Sigmoid colon (tissue), 6 donors: ENCODE measurements at regions not wholly inside any gene's neighbourhood (a gene's known extent, or its start where the extent isn't known, plus 50 kb on each side); places are given as distances from the start of the nearest gene placed in this dataset.

Source experiments
- DNase-seq: peaks from one replicate; pipeline ENCODE4 v3.0.0-alpha.2; 2019
- H3K27ac ChIP-seq, 4 donors: fragments of 200-600 bp; sonication (generic); one replicate each; pipeline ENCODE4 v1.5.1; 2016 to 2019; ENCODE audit warnings: mild to moderate bottlenecking in 1 of 4
- H3K27me3 ChIP-seq, 3 donors: fragments of 200-600 bp; sonication (generic); one replicate each; pipeline ENCODE4 v1.5.1; 2019; ENCODE audit warnings: mild to moderate bottlenecking in 1 of 3
- H3K36me3 ChIP-seq, 4 donors: fragments of 200-600 bp; sonication (generic); one replicate each; pipeline ENCODE4 v1.5.1; 2016 to 2019
- H3K4me1 ChIP-seq, 4 donors: fragments of 200-600 bp; sonication (generic); one replicate each; pipeline ENCODE4 v1.5.1; 2017 to 2019
- H3K4me3 ChIP-seq, 4 donors: fragments of 200-600 bp; sonication (generic); one replicate each; pipeline ENCODE4 v1.5.1; 2017 to 2019; ENCODE audit warnings: mild to moderate bottlenecking in 2 of 4, moderate library complexity in 1 of 4
- H3K9me3 ChIP-seq, 4 donors: fragments of 200-600 bp in 3 of 4; sonication (generic) in 3 of 4; one replicate each; pipeline versions ENCODE4 v1.5.1 to v1.6.1; 2013 to 2019
- EP300 ChIP-seq, 4 donors: sonication (generic); formaldehyde crosslinking; IDR thresholded peaks; one replicate each; pipeline ENCODE4 v1.6.1; 2017; ENCODE audit warnings: antibody characterized with exemption in 4 of 4
- POLR2A ChIP-seq, 2 donors: fragments of 450-650 bp; IDR thresholded peaks; one replicate each; pipeline ENCODE4 v1.6.1; 2016; ENCODE audit warnings: antibody characterized with exemption in 2 of 2, mild to moderate bottlenecking in 2 of 2, moderate library complexity in 2 of 2
- POLR2AphosphoS5 ChIP-seq, 4 donors: sonication (generic); formaldehyde crosslinking; IDR thresholded peaks; one replicate each; pipeline ENCODE4 v1.6.1; 2017; ENCODE audit warnings: antibody characterized with exemption in 4 of 4
- WGBS, 2 donors: extraction: QIAGEN DNeasy Blood & Tissue Kit; methylation state at CpG; one replicate each; pipeline ENCODE4 v1.1.7; 2013; 5-methylcytosine and 5-hydroxymethylcytosine counted together
- intact Hi-C: fragments of 100-400 bp; cut with DNase I; formaldehyde crosslinking; loops from one replicate; pipeline ENCODE4 v1.15.1; 2023
- small RNA-seq, 3 donors: library from RNA; depleted of rRNA; stranded (forward); fragments of <200 nt; gene quantifications; one replicate each; pipeline ENCODE3, GENCODE V24; 2016
- TF ChIP-seq, protein P1 (sequence below), 4 experiments: fragments of 450-650 bp in 3 of 4; fragments of 200-600 bp in 1 of 4; IDR thresholded peaks; one replicate each; pipeline ENCODE4 v1.5.1; 2016 to 2019; ENCODE audit warnings: antibody characterized with exemption in 4 of 4, mild to moderate bottlenecking in 3 of 4, moderate library complexity in 2 of 4
- donor health status: healthy with polysubstance abuse.
- donor health status: healthy.

DNA sequence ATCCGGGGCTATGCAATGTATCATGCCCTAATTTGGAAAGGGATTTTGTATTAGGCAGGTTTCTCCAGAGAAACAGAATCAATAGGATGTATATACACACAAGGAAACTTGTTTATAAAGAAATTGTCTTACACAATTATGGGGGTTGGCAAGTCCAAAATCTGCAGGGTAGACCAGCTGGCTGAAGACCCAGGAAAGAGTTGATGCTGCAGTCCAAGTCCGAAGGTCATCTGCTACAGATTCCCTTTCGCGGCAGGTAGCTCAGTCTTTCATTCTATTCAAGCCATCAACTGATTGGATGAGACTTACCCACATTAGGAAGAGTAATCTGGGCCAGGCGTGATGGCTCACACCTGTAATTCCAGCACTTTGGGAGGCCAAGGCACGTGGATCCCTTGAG lies 54.6 kb upstream of the CXADR start:
- intact Hi-C loops, result no loop called here
- H3K4me1 ChIP-seq, result peaks cover 0 to 11% (median 6%) of the 10 kb centered on the region in 4 donors
- H3K4me3 ChIP-seq, result no peak overlapping the region
- TF ChIP-seq, protein P1, sequence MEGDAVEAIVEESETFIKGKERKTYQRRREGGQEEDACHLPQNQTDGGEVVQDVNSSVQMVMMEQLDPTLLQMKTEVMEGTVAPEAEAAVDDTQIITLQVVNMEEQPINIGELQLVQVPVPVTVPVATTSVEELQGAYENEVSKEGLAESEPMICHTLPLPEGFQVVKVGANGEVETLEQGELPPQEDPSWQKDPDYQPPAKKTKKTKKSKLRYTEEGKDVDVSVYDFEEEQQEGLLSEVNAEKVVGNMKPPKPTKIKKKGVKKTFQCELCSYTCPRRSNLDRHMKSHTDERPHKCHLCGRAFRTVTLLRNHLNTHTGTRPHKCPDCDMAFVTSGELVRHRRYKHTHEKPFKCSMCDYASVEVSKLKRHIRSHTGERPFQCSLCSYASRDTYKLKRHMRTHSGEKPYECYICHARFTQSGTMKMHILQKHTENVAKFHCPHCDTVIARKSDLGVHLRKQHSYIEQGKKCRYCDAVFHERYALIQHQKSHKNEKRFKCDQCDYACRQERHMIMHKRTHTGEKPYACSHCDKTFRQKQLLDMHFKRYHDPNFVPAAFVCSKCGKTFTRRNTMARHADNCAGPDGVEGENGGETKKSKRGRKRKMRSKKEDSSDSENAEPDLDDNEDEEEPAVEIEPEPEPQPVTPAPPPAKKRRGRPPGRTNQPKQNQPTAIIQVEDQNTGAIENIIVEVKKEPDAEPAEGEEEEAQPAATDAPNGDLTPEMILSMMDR (IDR thresholded peaks at IDR 0.05), result no peak
- TF ChIP-seq EP300 (IDR thresholded peaks at IDR 0.05) (no peak), POLR2A (IDR thresholded peaks at IDR 0.05) (no peak), POLR2AphosphoS5 (IDR thresholded peaks at IDR 0.05) (no peak)
- no peak overlapping the region for H3K27ac ChIP-seq
- no peaks in the 10 kb centered on the region for H3K27me3 ChIP-seq
- H3K9me3 ChIP-seq, result no peaks in the 10 kb centered on the region
- WGBS, 2 donors, result 71 to 72% methylated on average over 6 of the region's 6 CpGs
- DNase-seq, result no peak
- no peaks in the 10 kb centered on the region for H3K36me3 ChIP-seq

DNA sequence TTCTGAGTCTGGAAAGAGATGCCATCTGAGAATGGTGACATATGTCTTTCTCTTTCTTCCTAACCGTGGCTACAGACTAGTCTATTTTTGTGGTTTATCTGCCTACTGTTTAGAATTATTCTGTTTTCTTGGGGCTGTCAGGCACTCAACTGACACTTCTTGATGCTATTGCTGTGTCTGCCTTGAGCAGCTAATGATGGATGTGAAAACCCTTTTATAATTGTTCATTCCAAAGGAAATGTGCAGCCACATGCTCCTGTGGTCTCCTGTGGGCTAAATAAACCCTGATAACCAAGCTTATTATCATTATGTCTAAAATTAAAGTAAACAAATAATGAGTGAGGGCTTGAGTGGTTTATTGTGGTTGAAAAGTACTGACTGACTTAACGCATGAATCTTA lies 52.7 kb upstream of the CXADR start:
- no peak for TF ChIP-seq POLR2A (IDR thresholded peaks at IDR 0.05)
- H3K4me3 ChIP-seq, result no peak overlapping the region
- no peaks in the 10 kb centered on the region for H3K36me3 ChIP-seq
- no peaks in the 10 kb centered on the region for H3K27me3 ChIP-seq
- peaks cover 0 to 11% (median 6%) of the 10 kb centered on the region in 4 donors for H3K4me1 ChIP-seq
- DNase-seq, result no peak
- intact Hi-C loops, result no loop called here
- H3K27ac ChIP-seq, result no peak overlapping the region
- WGBS, 2 donors, result 48 to 71% methylated on average over 2 of the region's 2 CpGs
- H3K9me3 ChIP-seq, result no peaks in the 10 kb centered on the region

DNA sequence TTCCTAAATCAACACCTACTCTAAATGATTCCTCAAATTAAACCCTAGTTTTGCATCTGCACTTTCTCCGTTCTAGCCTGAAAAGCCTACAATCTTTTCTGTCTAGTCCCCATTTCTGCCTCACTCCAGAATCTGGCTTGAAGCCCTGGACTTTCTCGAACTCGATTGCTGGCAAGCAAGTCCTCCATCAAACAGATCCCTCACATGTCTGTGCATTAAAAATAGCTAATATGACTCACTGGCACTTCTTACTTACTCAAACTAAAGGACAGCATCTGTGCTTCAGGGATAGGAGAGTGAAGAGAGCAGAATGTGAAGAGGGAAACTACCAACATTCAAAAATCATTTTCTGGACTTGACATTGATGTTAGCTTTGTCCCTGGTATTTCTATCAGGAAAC lies 51.8 kb upstream of the CXADR start:
- no peak for DNase-seq
- Histone ChIP-seq H3K27ac (no peak overlapping the region), H3K36me3 (no peaks in the 10 kb centered on the region), H3K9me3 (no peaks in the 10 kb centered on the region), H3K4me1 (peaks cover 0 to 11% (median 6%) of the 10 kb centered on the region in 4 donors), H3K27me3 (no peaks in the 10 kb centered on the region), H3K4me3 (no peak overlapping the region)
- intact Hi-C loops, result no loop called here
- 74 to 82% methylated on average over 3 of the region's 3 CpGs for WGBS, 2 donors
- no peak for TF ChIP-seq POLR2AphosphoS5 (IDR thresholded peaks at IDR 0.05)
- no peak for TF ChIP-seq POLR2A (IDR thresholded peaks at IDR 0.05)
- TF ChIP-seq, protein P1 (IDR thresholded peaks at IDR 0.05), result no peak
- no peak for TF ChIP-seq EP300 (IDR thresholded peaks at IDR 0.05)

DNA sequence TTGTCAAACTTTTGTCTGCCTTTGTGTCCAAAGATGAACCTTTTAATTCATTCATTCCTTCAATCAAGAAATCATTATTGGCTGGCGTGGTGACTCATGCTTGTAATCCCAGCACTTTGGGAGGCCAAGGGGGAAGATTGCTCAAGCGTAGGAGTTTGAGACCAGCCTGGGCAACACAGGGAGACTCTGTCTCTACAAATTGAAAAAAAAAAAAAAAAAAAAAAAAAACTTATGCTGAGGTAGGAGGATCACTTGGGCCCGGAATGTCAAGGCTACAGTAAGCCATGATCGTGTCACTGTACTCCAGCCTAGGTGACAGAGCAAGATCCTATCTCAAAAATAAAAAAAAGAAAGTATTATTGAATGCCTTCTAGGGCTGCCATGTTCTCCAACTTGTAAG lies 51.3 kb upstream of the CXADR start:
- H3K27ac ChIP-seq, result no peak overlapping the region
- no peak for DNase-seq
- WGBS, 2 donors, result 74 to 76% methylated on average over 4 of the region's 4 CpGs
- no peaks in the 10 kb centered on the region for H3K27me3 ChIP-seq
- intact Hi-C loops, result no loop called here
- no peak for TF ChIP-seq EP300 (IDR thresholded peaks at IDR 0.05)
- TF ChIP-seq, protein P1 (IDR thresholded peaks at IDR 0.05), result no peak
- TF ChIP-seq POLR2A (IDR thresholded peaks at IDR 0.05), result no peak
- TF ChIP-seq POLR2AphosphoS5 (IDR thresholded peaks at IDR 0.05), result no peak
- H3K36me3 ChIP-seq, result no peaks in the 10 kb centered on the region
- no peak overlapping the region for H3K4me3 ChIP-seq
- peaks cover 0 to 11% (median 6%) of the 10 kb centered on the region in 4 donors for H3K4me1 ChIP-seq
- H3K9me3 ChIP-seq, result no peaks in the 10 kb centered on the region

DNA sequence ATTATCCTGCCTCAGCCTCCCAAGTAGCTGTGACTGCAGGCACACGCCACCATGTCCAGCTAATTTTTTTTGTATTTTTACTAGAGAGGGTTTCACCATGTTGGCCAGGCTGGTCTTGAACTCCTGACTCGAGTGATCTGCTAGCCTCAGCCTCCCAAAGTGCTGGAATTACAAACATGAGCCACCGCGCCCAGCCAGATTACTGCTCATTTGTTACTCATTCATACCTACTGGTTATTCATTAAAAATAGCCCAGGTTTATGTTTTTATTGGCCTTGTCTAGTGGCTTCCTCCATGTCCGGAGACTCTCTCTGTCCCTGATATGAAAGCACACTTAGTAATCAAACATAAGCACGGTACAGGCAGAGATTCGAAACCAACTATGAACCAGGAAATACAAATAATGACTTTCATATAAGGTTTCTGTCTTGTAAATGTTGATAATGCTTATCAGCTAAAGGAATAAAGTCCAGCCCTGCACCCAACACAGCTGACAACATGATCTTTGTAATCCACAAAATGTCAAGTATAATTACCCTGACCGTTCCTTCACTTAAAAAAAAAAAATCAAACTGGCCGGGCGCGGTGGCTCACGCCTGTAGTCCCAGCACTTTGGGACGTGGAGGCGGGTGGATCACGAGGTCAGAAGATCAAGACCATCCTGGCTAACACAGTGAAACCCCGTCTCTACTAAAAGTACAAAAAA lies 50.4 kb upstream of the CXADR start:
- Histone ChIP-seq H3K4me1 (peaks cover 0 to 11% (median 6%) of the 10 kb centered on the region in 4 donors), H3K27me3 (no peaks in the 10 kb centered on the region), H3K36me3 (no peaks in the 10 kb centered on the region), H3K27ac (no peak overlapping the region), H3K9me3 (no peaks in the 10 kb centered on the region), H3K4me3 (no peak overlapping the region)
- intact Hi-C loops, result no loop called here
- WGBS, 2 donors, result 17 to 70% methylated on average over 16 of the region's 16 CpGs
- no peak for DNase-seq
- TF ChIP-seq EP300 (IDR thresholded peaks at IDR 0.05) (no peak), POLR2AphosphoS5 (IDR thresholded peaks at IDR 0.05) (no peak), POLR2A (IDR thresholded peaks at IDR 0.05) (no peak)
- TF ChIP-seq, protein P1 (IDR thresholded peaks at IDR 0.05), result no peak

Small RNA genes lying in the stretch of these regions (small RNA-seq; reads per million reads assigned to genes)
- 135 to 173 (median 150) reads per million in 3 donors for gene MIR125B2
- gene MIR99A, result 111 to 132 (median 117) reads per million in 3 donors
- gene MIRLET7C, result 1,743 to 2,431 (median 2,040) reads per million in 3 donors
- gene RNU1-98P, result 0 reads per million in 3 donors
- gene RNU6-113P, result 0 reads per million in 3 donors
- 0 reads per million in 3 donors for gene RNU6-426P
- gene SNORD74B, result 0 reads per million in 3 donors
